Bronchial epithelial cell (primary cell): ENCODE measurements at regions not wholly inside any gene's neighbourhood (a gene's known extent, or its start where the extent isn't known, plus 50 kb on each side); places are given as distances from the start of the nearest gene placed in this dataset.

Experiments used
- DNase-seq: peaks from one replicate; pipeline ENCODE4 v3.0.0-alpha.2; 2010; ENCODE audit warnings: low read depth
- FAIRE-seq: peaks from 2 replicates; lab custom pipeline; 2011; peaks lifted over from hg19 to GRCh38; lab: Jason Lieb, UNC
- H3K27me3 ChIP-seq: 2 replicates; pipeline ENCODE4 v1.5.1; 2011; ENCODE audit warnings: low read length; ENCODE audit not compliant: control insufficient read depth, insufficient read depth
- H3K36me3 ChIP-seq: 2 replicates; pipeline ENCODE4 v1.5.1; 2011; ENCODE audit warnings: low read length; ENCODE audit not compliant: control insufficient read depth, insufficient read depth
- H3K4me3 ChIP-seq: 2 replicates; pipeline ENCODE4 v1.5.1; 2011; ENCODE audit warnings: mild to moderate bottlenecking, low read depth, low read length, control low read depth
- TF ChIP-seq, protein P1 (sequence below): IDR thresholded peaks from 2 replicates; pipeline ENCODE4 v1.5.1; 2011; ENCODE audit warnings: mild to moderate bottlenecking, moderate library complexity, low read length, control low read depth, inconsistent platforms; ENCODE audit not compliant: insufficient read depth, severe bottlenecking

DNA sequence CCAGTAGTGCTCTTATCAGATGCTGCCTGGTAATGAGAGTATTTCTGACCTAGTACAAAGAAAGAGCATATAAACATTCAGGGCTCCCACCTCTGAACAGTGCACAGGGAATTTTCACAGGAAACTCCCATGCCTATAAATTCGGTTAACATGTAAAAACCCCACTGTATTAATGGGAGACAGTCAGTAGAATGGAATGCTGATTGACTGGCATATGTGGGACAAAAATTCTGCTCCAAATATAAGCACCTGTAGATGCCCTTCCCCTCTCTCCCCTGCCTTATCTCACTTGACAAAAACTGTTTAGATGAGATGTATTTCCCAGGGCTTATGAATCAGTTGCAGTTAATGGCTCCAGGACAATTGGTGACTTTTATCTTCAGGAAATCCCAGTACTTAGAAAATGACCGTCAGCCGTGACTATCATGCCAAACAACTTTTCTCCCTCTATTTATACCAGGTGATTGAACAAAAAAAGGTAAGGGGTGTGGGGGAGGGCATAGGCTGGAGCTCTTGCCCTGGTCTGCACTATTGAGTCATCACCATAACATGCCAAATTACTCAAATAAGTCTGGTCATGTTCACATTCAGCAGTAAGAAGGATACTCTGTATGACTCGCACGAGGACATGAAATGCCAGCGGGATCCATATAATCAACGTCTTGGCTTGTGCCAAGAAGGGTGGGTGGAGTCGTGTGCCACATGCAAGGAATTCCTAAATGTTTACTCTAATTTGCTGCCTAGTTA lies 176.4 kb upstream of the BMP2 start:
- DNase-seq (peak; percentile 99), FAIRE-seq (peak; percentile 86)
- no peak overlapping the region for H3K4me3 ChIP-seq
- H3K36me3 ChIP-seq = no peaks in the 10 kb centered on the region
- TF ChIP-seq, protein P1, sequence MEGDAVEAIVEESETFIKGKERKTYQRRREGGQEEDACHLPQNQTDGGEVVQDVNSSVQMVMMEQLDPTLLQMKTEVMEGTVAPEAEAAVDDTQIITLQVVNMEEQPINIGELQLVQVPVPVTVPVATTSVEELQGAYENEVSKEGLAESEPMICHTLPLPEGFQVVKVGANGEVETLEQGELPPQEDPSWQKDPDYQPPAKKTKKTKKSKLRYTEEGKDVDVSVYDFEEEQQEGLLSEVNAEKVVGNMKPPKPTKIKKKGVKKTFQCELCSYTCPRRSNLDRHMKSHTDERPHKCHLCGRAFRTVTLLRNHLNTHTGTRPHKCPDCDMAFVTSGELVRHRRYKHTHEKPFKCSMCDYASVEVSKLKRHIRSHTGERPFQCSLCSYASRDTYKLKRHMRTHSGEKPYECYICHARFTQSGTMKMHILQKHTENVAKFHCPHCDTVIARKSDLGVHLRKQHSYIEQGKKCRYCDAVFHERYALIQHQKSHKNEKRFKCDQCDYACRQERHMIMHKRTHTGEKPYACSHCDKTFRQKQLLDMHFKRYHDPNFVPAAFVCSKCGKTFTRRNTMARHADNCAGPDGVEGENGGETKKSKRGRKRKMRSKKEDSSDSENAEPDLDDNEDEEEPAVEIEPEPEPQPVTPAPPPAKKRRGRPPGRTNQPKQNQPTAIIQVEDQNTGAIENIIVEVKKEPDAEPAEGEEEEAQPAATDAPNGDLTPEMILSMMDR = no peak
- no peaks in the 10 kb centered on the region for H3K27me3 ChIP-seq

DNA sequence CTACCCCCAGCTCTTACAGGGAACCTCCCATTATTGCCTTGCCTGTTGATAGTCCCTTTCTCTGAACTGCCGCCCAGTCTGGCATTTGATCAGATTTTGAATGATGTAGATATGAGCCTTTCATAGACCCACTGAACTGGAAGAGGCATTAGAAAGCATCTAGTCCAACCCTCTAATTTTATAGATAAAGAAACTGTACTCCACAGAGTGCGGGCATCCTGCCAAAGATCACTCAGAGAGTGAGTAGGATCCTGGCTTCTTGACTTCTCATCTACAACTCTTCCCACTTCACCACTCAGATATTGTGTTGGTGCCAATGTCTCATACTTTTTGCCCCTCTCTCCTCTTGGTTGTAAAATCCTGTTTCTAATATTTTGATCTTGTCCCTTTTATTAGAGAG lies 179.2 kb upstream of the BMP2 start:
- TF ChIP-seq, protein P1 = no peak
- Histone ChIP-seq H3K36me3 (no peaks in the 10 kb centered on the region), H3K4me3 (no peak overlapping the region), H3K27me3 (no peaks in the 10 kb centered on the region)
- no peak for FAIRE-seq
- peak; percentile 41 for DNase-seq

DNA sequence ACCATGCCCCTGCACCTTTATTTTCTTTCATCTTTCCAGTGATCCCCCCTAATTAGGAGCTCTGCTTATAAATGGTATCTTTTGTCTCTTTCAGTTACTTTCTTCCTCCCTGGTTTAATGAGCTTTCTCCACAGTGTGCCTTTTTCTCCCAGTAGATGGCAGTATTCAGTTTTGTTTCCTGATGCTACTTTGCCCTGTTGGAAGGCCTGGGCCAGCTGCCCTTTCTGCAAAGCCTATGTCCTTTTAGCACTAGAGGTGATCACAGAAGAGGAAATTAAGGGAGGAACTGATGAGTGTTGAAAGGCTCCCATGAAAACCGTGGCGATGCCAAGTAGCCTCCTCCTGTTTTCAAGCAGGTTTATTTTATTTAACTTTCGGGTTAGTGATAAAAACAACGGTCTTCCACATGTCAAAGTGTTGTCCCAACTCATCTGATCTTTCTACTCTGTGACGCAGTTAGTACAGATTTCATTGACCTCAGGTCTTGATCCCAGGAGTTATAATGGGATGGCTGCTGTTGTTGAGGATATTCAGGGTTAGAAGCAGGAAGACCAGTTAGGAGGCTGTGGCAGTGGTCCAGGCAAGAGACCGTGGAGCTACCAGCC lies 184.2 kb upstream of the BMP2 start:
- Histone ChIP-seq H3K4me3 (no peak overlapping the region), H3K27me3 (no peaks in the 10 kb centered on the region), H3K36me3 (no peaks in the 10 kb centered on the region)
- DNase-seq = peak; percentile 54
- FAIRE-seq = no peak
- TF ChIP-seq, protein P1 = peak; percentile 71

DNA sequence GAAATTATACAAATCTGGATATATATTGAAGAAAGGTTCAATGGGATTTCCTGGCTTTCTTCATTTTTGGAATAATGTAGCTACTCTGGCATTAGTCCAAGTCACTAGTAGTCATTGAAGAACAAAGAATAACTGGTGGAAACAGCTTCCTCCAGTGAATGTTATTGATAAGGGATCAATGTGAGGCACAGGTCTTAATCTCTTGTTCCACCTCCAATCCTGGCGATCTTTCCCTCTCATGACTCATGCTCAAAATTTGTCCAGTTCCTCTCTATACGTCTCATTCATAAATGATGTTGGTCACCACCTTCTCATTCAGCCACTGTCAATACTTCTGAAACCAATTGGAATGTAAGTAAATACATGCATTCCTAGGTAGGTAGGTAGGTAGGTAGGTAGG lies 185.0 kb upstream of the BMP2 start:
- FAIRE-seq (no peak), DNase-seq (peak; percentile 58)
- TF ChIP-seq, protein P1 = no peak
- H3K27me3 ChIP-seq = no peaks in the 10 kb centered on the region
- H3K4me3 ChIP-seq = no peak overlapping the region
- H3K36me3 ChIP-seq = no peaks in the 10 kb centered on the region

DNA sequence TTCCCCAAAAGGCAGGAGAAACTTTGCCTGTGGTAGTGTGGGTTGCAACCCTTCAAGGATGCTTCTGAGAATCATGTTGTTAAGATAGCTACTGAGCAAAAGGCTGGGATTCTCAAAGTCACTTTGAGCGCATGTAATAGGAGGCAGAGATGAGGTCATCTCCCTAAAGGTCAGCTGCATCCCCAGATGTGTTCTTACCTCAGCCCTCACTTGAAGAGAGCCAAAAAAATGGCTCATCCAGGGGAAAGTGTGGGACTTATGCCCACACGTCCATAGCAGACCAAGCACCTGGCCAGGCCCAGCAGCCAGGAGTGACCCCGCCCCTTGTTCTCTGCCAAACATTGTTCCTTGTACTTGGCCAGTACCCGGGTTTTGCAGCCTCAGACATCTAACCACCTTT lies 187.0 kb upstream of the BMP2 start:
- H3K4me3 ChIP-seq = no peak overlapping the region
- H3K27me3 ChIP-seq = no peaks in the 10 kb centered on the region
- TF ChIP-seq, protein P1 = no peak
- no peaks in the 10 kb centered on the region for H3K36me3 ChIP-seq
- DNase-seq = no peak
- FAIRE-seq = no peak
